ENCODE measurements at regions not wholly inside any gene's neighbourhood (a gene's known extent, or its start where the extent isn't known, plus 50 kb on each side); places are given as distances from the start of the nearest gene placed in this dataset.

DNA sequence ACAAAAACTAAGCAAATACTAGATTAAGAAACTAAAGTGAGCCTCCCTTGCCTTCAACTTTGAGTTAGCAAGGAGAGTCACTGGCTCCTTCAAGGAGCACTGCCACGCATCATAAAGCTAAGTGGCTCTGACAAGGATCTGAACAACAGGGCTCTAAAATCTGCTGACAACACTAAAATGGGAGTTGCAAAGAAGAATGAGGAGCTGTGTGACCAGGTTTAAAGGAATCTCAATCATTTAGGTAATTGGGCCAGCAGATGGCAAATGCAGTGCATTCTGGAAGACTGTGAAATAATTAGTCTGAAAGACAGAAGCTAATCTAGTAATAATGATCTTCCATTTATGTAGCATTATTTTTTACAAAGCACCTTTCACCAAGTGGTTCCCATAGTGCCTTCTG lies 297.0 kb upstream of the TAS2R1 start:
- TF ChIP-seq, protein P1, sequence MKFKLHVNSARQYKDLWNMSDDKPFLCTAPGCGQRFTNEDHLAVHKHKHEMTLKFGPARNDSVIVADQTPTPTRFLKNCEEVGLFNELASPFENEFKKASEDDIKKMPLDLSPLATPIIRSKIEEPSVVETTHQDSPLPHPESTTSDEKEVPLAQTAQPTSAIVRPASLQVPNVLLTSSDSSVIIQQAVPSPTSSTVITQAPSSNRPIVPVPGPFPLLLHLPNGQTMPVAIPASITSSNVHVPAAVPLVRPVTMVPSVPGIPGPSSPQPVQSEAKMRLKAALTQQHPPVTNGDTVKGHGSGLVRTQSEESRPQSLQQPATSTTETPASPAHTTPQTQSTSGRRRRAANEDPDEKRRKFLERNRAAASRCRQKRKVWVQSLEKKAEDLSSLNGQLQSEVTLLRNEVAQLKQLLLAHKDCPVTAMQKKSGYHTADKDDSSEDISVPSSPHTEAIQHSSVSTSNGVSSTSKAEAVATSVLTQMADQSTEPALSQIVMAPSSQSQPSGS (IDR thresholded peaks at IDR 0.05; ENCODE audit: low read length) = no peak
- no peak for TF ChIP-seq CEBPB (IDR thresholded peaks at IDR 0.05; ENCODE audit: low read depth, low read length)
- no peak for TF ChIP-seq SIN3A (conservative IDR thresholded peaks at IDR 0.05 in 1 of 2, IDR thresholded peaks at IDR 0.05 in 1 of 2; ENCODE audit: low read depth in 1 of 2, low read length in 2 of 2)
- TF ChIP-seq KDM1A (IDR thresholded peaks at IDR 0.05; ENCODE audit: borderline replicate concordance, low read length) = no peak
- TF ChIP-seq, protein P2, sequence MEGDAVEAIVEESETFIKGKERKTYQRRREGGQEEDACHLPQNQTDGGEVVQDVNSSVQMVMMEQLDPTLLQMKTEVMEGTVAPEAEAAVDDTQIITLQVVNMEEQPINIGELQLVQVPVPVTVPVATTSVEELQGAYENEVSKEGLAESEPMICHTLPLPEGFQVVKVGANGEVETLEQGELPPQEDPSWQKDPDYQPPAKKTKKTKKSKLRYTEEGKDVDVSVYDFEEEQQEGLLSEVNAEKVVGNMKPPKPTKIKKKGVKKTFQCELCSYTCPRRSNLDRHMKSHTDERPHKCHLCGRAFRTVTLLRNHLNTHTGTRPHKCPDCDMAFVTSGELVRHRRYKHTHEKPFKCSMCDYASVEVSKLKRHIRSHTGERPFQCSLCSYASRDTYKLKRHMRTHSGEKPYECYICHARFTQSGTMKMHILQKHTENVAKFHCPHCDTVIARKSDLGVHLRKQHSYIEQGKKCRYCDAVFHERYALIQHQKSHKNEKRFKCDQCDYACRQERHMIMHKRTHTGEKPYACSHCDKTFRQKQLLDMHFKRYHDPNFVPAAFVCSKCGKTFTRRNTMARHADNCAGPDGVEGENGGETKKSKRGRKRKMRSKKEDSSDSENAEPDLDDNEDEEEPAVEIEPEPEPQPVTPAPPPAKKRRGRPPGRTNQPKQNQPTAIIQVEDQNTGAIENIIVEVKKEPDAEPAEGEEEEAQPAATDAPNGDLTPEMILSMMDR (IDR thresholded peaks at IDR 0.05; ENCODE audit: control extremely low read depth in 1 of 3, insufficient read depth in 1 of 3, low read depth in 1 of 3, low read length in 3 of 3) = no peak
- TF ChIP-seq GTF2F1 (IDR thresholded peaks at IDR 0.05; ENCODE audit: borderline replicate concordance, low read depth, low read length) = no peak
- no peak for TF ChIP-seq SP2 (IDR thresholded peaks at IDR 0.05; ENCODE audit: low read length)
- no peak for TF ChIP-seq POLR2A (IDR thresholded peaks at IDR 0.05; ENCODE audit: control extremely low read depth in 1 of 2, low read depth in 2 of 2, low read length in 2 of 2)
- no peak for TF ChIP-seq POLR2AphosphoS5 (IDR thresholded peaks at IDR 0.05; ENCODE audit: low read depth, low read length)
- TF ChIP-seq EZH2 (IDR thresholded peaks at IDR 0.05; ENCODE audit: low read depth, low read length, severe bottlenecking) = no peak
